Karpas-422 (cell line): ENCODE measurements at regions not wholly inside any gene's neighbourhood (a gene's known extent, or its start where the extent isn't known, plus 50 kb on each side); places are given as distances from the start of the nearest gene placed in this dataset.

Experiments
- DNase-seq: peaks from one replicate; pipeline ENCODE4 v3.0.0-alpha.2; 2015
- H2AFZ ChIP-seq: fragments of 200-600 bp; sonication (generic); 2 replicates; pipeline ENCODE4 v1.6.1; 2014; ENCODE audit warnings: antibody characterized with exemption, low read length, mixed read lengths
- H3K27ac ChIP-seq: fragments of 200-600 bp; sonication (generic); 2 replicates; pipeline ENCODE4 v1.5.1; 2014; ENCODE audit warnings: mild to moderate bottlenecking, low read length, moderate library complexity
- H3K27me3 ChIP-seq: fragments of 200-600 bp; sonication (generic); 2 replicates; pipeline ENCODE4 v1.6.1; 2014; ENCODE audit warnings: low read length, mixed read lengths
- H3K36me3 ChIP-seq: fragments of 200-600 bp; sonication (generic); 2 replicates; pipeline ENCODE4 v1.6.1; 2014; ENCODE audit warnings: low read length, mixed read lengths; ENCODE audit not compliant: insufficient read depth
- H3K4me1 ChIP-seq: fragments of 200-600 bp; sonication (generic); 2 replicates; pipeline ENCODE4 v1.6.1; 2014; ENCODE audit warnings: mild to moderate bottlenecking, low read length, mixed read lengths
- H3K4me2 ChIP-seq: fragments of 200-600 bp; sonication (generic); 2 replicates; pipeline ENCODE4 v1.6.1; 2014; ENCODE audit warnings: low read length, low read depth, mild to moderate bottlenecking; ENCODE audit not compliant: poor library complexity, severe bottlenecking
- H3K4me3 ChIP-seq: fragments of 200-600 bp; sonication (generic); 2 replicates; pipeline ENCODE4 v1.5.1; 2014; ENCODE audit warnings: mild to moderate bottlenecking, antibody characterized with exemption, low read length, mixed read lengths
- H3K79me2 ChIP-seq: fragments of 200-600 bp; sonication (generic); 2 replicates; pipeline ENCODE4 v1.6.1; 2014; ENCODE audit warnings: mild to moderate bottlenecking, low read length, mixed read lengths
- H3K9ac ChIP-seq: fragments of 200-600 bp; sonication (generic); 2 replicates; pipeline ENCODE4 v1.6.0; 2014; ENCODE audit warnings: low read length
- H3K9me2 ChIP-seq: fragments of 200-600 bp; sonication (generic), shearing (Covaris generic); replicated peaks from 2 replicates; pipeline ENCODE4 v1.6.0; 2014; ENCODE audit warnings: mild to moderate bottlenecking, low read length, moderate library complexity; ENCODE audit not compliant: insufficient read depth
- H3K9me3 ChIP-seq: fragments of 300-700, 200-600 bp; sonication (generic); 2 replicates; pipeline ENCODE4 v1.6.1; 2014; ENCODE audit warnings: low read length, mixed read lengths
- H4K20me1 ChIP-seq: fragments of 200-600 bp; sonication (generic); 2 replicates; pipeline ENCODE4 v1.6.1; 2014; ENCODE audit warnings: mild to moderate bottlenecking, antibody characterized with exemption, low read length, low read depth; ENCODE audit not compliant: insufficient read depth

GRCh38 chr3:34185301-34185700, 386.9 kb downstream of the PDCD6IP start:
- peaks cover 2% of the 10 kb centered on the region; the same call in 1 of the 2 replicates for H3K27me3 ChIP-seq
- no peaks in the 10 kb centered on the region for H3K36me3 ChIP-seq
- no peaks in the 10 kb centered on the region for H3K9me3 ChIP-seq
- H3K27ac ChIP-seq = no peak overlapping the region
- H3K4me1 ChIP-seq = peaks cover 20% of the 10 kb centered on the region
- H3K9me2 ChIP-seq = no peaks in the 10 kb centered on the region; the same call in 1 of the 2 replicates
- no peak overlapping the region for H2AFZ ChIP-seq
- H3K4me2 ChIP-seq = peak overlapping the region; percentile 44
- H3K9ac ChIP-seq = no peak overlapping the region
- peak overlapping the region; percentile 10; the same call in 1 of the 2 replicates for H3K4me3 ChIP-seq
- no peaks in the 10 kb centered on the region for H3K79me2 ChIP-seq
- peak; percentile 49 for DNase-seq
- no peaks in the 10 kb centered on the region for H4K20me1 ChIP-seq

- Histone ChIP-seq H3K9me3 (no peaks in the 10 kb centered on the region), H3K36me3 (no peaks in the 10 kb centered on the region), H3K4me1 (peaks cover 20% of the 10 kb centered on the region), H3K4me3 (no peak overlapping the region), H3K4me2 (no peak overlapping the region), H3K9me2 (no peaks in the 10 kb centered on the region; the same call in 1 of the 2 replicates), H3K79me2 (no peaks in the 10 kb centered on the region), H2AFZ (no peak overlapping the region), H3K9ac (no peak overlapping the region), H3K27ac (no peak overlapping the region), H3K27me3 (peaks cover 2% of the 10 kb centered on the region; the same call in 1 of the 2 replicates), H4K20me1 (no peaks in the 10 kb centered on the region)
- no peak for DNase-seq
These were observed 390.7 kb downstream of the PDCD6IP start for GRCh38 chr3:34189133-34189532.

- Histone ChIP-seq H3K4me2 (no peak overlapping the region), H3K27ac (no peak overlapping the region), H3K4me1 (peaks cover 14% of the 10 kb centered on the region), H3K4me3 (no peak overlapping the region), H4K20me1 (no peaks in the 10 kb centered on the region), H3K9ac (no peak overlapping the region), H3K9me3 (no peaks in the 10 kb centered on the region), H2AFZ (no peak overlapping the region), H3K79me2 (no peaks in the 10 kb centered on the region), H3K9me2 (no peaks in the 10 kb centered on the region), H3K36me3 (no peaks in the 10 kb centered on the region), H3K27me3 (no peaks in the 10 kb centered on the region)
- DNase-seq = no peak
These were observed 398.5 kb downstream of the PDCD6IP start for GRCh38 chr3:34196914-34197313.

- no peak overlapping the region for H3K9ac ChIP-seq
- H3K79me2 ChIP-seq = no peaks in the 10 kb centered on the region
- no peaks in the 10 kb centered on the region for H3K27me3 ChIP-seq
- no peaks in the 10 kb centered on the region for H3K9me3 ChIP-seq
- H3K4me3 ChIP-seq = no peak overlapping the region
- H2AFZ ChIP-seq = no peak overlapping the region
- peaks cover 14% of the 10 kb centered on the region for H3K4me1 ChIP-seq
- no peak overlapping the region for H3K4me2 ChIP-seq
- H3K36me3 ChIP-seq = no peaks in the 10 kb centered on the region
- DNase-seq = no peak
- no peak overlapping the region for H3K27ac ChIP-seq
- H3K9me2 ChIP-seq = no peaks in the 10 kb centered on the region
- no peaks in the 10 kb centered on the region for H4K20me1 ChIP-seq
These were observed 399.9 kb downstream of the PDCD6IP start for GRCh38 chr3:34198309-34198708.

GRCh38 chr3:34200576-34200975, 402.1 kb downstream of the PDCD6IP start:
- no peaks in the 10 kb centered on the region for H3K9me3 ChIP-seq
- H3K9ac ChIP-seq = no peak overlapping the region
- no peak overlapping the region for H3K27ac ChIP-seq
- H3K9me2 ChIP-seq = no peaks in the 10 kb centered on the region
- H3K27me3 ChIP-seq = no peaks in the 10 kb centered on the region
- H4K20me1 ChIP-seq = no peaks in the 10 kb centered on the region
- no peaks in the 10 kb centered on the region for H3K36me3 ChIP-seq
- DNase-seq = no peak
- H3K4me2 ChIP-seq = no peak overlapping the region
- H2AFZ ChIP-seq = no peak overlapping the region
- no peaks in the 10 kb centered on the region for H3K79me2 ChIP-seq
- no peak overlapping the region for H3K4me3 ChIP-seq
- peaks cover 14% of the 10 kb centered on the region for H3K4me1 ChIP-seq

GRCh38 chr3:34202975-34203374, 404.5 kb downstream of the PDCD6IP start:
- no peak overlapping the region for H3K4me3 ChIP-seq
- no peak overlapping the region for H3K4me2 ChIP-seq
- no peaks in the 10 kb centered on the region for H3K36me3 ChIP-seq
- no peaks in the 10 kb centered on the region for H3K79me2 ChIP-seq
- no peaks in the 10 kb centered on the region for H3K9me2 ChIP-seq
- H3K9me3 ChIP-seq = no peaks in the 10 kb centered on the region
- H2AFZ ChIP-seq = no peak overlapping the region
- H3K9ac ChIP-seq = no peak overlapping the region
- no peaks in the 10 kb centered on the region for H3K27me3 ChIP-seq
- H3K27ac ChIP-seq = no peak overlapping the region
- DNase-seq = no peak
- no peaks in the 10 kb centered on the region for H4K20me1 ChIP-seq
- peaks cover 14% of the 10 kb centered on the region for H3K4me1 ChIP-seq

GRCh38 chr3:34203386-34203785, 405.0 kb downstream of the PDCD6IP start:
- H3K27ac ChIP-seq = no peak overlapping the region
- H2AFZ ChIP-seq = no peak overlapping the region
- no peak for DNase-seq
- H3K36me3 ChIP-seq = no peaks in the 10 kb centered on the region
- no peaks in the 10 kb centered on the region for H3K9me3 ChIP-seq
- H4K20me1 ChIP-seq = no peaks in the 10 kb centered on the region
- H3K79me2 ChIP-seq = no peaks in the 10 kb centered on the region
- H3K4me3 ChIP-seq = no peak overlapping the region
- no peak overlapping the region for H3K4me2 ChIP-seq
- peaks cover 14% of the 10 kb centered on the region for H3K4me1 ChIP-seq
- H3K27me3 ChIP-seq = no peaks in the 10 kb centered on the region
- no peak overlapping the region for H3K9ac ChIP-seq
- H3K9me2 ChIP-seq = no peaks in the 10 kb centered on the region

- Histone ChIP-seq H3K27ac (no peak overlapping the region), H3K36me3 (no peaks in the 10 kb centered on the region), H3K79me2 (no peaks in the 10 kb centered on the region), H3K4me1 (no peaks in the 10 kb centered on the region; the same call in 1 of the 2 replicates), H3K9me2 (no peaks in the 10 kb centered on the region), H3K4me3 (no peak overlapping the region), H2AFZ (no peak overlapping the region), H3K9ac (no peak overlapping the region), H3K9me3 (no peaks in the 10 kb centered on the region), H3K4me2 (no peak overlapping the region), H3K27me3 (no peaks in the 10 kb centered on the region), H4K20me1 (no peaks in the 10 kb centered on the region)
- DNase-seq = no peak
These were observed 408.6 kb downstream of the PDCD6IP start for GRCh38 chr3:34207002-34207401.

GRCh38 chr3:34207806-34208205, 409.4 kb downstream of the PDCD6IP start:
- Histone ChIP-seq H3K79me2 (no peaks in the 10 kb centered on the region), H2AFZ (no peak overlapping the region), H4K20me1 (no peaks in the 10 kb centered on the region), H3K27ac (no peak overlapping the region), H3K4me1 (peaks cover 8% of the 10 kb centered on the region), H3K4me3 (no peak overlapping the region), H3K4me2 (no peak overlapping the region), H3K9me2 (no peaks in the 10 kb centered on the region), H3K27me3 (no peaks in the 10 kb centered on the region), H3K9me3 (no peaks in the 10 kb centered on the region), H3K9ac (no peak overlapping the region), H3K36me3 (no peaks in the 10 kb centered on the region)
- DNase-seq = no peak
